Stimulated activated CD8-positive, alpha-beta memory T cell treated with anti-CD3 and anti-CD28 coated beads, Interleukin-2, amount 100 ng/mL, for 1 hour (primary cell): ENCODE measurements at regions not wholly inside any gene's neighbourhood (a gene's known extent, or its start where the extent isn't known, plus 50 kb on each side); places are given as distances from the start of the nearest gene placed in this dataset.

Experiments
- DNase-seq, 2 donors: peaks; one replicate each; pipeline ENCODE4 v3.0.0-alpha.2; 2020; ENCODE audit warnings: low read depth in 2 of 2

GRCh38 chr2:120606280-120606679 is 129.4 kb upstream of the GLI2 start:
- DNase-seq = no peak

GRCh38 chr2:120606931-120607330 is 128.7 kb upstream of the GLI2 start:
- DNase-seq = no peak

GRCh38 chr2:120607506-120607905 is 128.2 kb upstream of the GLI2 start:
- DNase-seq = no peak

- DNase-seq = no peak
Measured at GRCh38 chr2:120607996-120608395, 127.7 kb upstream of the GLI2 start.

DNA sequence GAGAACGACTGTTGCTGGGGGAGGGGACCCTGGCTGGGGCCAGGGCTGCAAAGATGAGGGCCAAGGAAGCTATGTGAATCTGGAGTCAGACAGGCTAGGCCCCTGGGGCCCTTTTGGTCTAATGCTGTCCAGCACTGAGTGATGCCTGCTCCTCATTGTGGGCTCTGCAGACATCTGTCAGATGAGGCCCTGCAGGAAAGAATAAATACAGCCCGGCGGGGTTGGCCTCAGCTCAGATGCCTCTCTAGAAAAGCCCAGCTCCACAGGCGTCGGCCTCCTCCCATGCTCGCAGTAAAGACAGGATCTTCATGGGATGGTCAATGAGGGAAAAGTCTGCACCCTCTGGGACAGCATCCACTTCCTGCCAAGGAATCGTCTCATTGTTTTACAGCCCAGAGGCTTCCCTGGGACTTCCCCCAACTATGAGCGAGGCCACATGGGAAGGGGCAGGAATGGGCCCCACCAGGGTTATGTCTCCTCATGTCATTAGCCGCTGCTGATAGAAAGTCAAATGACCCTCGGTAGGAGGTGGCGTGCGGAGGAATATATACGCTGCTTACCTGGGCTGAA is 125.8 kb upstream of the GLI2 start:
- DNase-seq = no peak

GRCh38 chr2:120611016-120611415 is 124.7 kb upstream of the GLI2 start:
- no peak for DNase-seq

GRCh38 chr2:120611961-120612360 is 123.7 kb upstream of the GLI2 start:
- DNase-seq = no peak

- no peak for DNase-seq
Measured at GRCh38 chr2:120612471-120612870, 123.2 kb upstream of the GLI2 start.

DNA sequence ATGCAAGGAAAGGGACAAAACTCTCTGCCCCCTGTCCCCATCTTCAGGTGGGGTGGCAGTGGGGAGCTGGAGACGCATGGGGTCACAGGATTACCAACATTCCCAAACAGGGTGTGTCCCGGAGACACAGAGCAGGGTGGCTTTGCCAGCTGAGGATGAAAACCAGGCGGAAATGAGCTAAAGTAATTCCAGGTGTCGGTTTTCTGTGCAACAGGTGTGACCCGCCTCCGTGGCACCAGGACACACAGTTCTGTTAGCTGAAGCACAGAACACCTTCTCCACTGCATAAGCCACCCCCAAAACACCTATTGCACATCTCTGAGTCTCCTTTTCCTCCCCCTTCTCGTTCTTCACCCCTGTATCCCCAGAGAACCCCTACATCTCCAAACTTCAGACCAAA is 122.7 kb upstream of the GLI2 start:
- no peak for DNase-seq

- DNase-seq = no peak
Measured at GRCh38 chr2:120613742-120614571, 121.7 kb upstream of the GLI2 start.

DNA sequence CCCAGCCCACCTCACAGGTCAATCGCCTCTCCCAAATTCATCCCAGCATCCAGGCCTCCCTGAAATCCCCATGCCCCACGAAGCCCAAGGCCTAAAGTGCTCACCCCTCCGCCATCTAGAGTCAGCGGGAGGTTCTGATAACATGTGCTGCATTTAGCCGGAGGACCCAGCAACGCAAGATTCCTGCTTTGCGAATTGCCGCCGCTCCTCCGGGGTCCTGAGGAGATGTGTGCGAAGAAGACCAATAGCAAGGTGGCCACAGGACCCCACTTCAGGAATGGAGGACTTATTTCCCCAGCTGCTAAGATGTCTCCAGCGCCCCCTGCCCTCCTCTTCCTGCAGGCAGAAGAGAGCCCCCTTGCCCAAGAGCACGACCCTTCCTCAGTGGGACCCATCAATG is 120.8 kb upstream of the GLI2 start:
- DNase-seq = no peak

- no peak for DNase-seq
Measured at GRCh38 chr2:120616261-120616660, 119.4 kb upstream of the GLI2 start.

- no peak for DNase-seq
Measured at GRCh38 chr2:120617055-120617454, 118.6 kb upstream of the GLI2 start.

DNA sequence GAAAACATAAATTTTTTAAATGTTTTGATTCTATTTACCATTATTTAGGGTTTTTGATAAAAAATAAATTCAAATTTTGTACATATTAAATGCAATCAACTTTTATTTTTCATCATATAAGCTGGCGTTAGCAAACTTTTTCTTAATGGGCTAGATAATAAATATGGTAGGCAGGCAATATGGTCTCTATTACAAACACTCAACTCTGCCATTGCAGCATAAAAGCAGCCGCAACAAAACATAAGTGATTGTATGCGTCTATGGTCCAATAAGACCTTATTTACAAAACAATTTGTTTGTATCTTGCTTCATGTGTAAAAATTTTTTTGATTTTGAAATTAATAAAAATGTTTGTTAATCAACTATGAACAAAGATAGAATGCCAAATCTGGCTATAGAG is 116.8 kb upstream of the GLI2 start:
- DNase-seq = no peak

GRCh38 chr2:120619579-120619978 is 116.1 kb upstream of the GLI2 start:
- no peak for DNase-seq

DNA sequence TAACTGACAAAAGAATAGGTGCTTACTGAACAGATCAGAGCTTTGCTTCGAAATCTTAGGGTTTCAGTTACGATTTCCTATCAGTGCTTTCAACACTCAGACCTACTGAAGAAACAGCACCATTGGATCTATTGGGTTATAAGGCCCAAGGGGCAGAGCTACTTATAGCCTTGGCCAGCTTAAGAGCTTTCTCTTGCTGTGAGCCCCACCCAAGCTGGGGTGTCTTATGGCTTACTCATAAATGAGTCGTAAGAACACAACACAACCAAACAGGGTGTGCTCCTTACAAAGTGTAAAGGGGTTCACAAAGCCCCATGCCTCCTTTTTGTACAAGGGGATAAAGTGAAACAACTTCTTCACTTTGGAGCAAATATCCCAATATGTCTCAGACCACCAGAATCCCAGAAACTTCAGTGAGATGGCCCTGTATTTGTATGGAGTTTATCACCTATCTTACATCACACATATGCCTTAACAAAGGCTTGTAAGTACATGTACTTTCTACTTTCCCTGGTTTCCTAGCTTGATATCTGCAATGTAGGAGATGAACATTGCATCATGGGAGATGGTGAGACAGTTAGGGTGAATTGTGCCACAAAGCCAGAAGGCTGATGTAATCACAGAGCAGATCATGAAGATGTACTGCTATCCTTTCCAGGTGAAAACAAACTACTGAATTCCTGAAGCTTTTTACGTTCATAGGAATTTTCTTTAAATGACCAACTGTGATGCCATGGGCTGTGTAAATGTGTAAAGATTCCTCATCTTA is 115.5 kb upstream of the GLI2 start:
- DNase-seq = no peak

DNA sequence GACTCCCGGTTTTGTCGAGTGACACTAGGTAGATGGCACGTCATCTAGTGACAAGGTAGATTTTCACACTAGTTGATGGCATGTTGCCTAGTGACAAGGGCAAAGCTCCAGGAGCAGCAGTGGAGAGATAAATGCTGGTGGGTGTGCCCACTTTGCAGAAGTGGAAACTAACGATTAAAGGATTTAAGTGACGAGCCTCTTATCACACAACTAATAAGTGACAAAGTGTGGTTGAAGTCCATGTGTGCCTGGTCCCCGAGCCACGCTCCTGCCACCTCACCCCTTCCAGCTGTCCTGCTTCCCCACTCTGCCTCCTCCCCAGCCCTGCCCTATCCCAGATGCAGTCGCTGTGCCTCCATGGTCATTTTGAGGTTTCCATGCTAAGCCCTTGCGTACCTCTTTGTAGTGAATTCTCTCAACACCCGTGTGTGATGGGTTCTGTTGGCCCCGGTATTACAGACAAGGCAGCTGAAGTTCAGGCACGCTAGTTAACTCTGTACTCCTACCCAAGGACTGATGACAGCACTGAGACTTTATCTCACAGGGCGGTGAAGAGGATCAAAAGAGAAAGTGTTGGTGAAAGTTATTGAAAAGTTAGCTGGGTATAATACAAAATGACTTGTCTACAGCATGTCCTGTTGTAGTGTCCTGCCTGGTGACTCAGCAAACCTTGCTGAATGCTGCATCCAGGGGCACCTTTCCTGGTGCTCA is 113.4 kb upstream of the GLI2 start:
- DNase-seq = no peak

DNA sequence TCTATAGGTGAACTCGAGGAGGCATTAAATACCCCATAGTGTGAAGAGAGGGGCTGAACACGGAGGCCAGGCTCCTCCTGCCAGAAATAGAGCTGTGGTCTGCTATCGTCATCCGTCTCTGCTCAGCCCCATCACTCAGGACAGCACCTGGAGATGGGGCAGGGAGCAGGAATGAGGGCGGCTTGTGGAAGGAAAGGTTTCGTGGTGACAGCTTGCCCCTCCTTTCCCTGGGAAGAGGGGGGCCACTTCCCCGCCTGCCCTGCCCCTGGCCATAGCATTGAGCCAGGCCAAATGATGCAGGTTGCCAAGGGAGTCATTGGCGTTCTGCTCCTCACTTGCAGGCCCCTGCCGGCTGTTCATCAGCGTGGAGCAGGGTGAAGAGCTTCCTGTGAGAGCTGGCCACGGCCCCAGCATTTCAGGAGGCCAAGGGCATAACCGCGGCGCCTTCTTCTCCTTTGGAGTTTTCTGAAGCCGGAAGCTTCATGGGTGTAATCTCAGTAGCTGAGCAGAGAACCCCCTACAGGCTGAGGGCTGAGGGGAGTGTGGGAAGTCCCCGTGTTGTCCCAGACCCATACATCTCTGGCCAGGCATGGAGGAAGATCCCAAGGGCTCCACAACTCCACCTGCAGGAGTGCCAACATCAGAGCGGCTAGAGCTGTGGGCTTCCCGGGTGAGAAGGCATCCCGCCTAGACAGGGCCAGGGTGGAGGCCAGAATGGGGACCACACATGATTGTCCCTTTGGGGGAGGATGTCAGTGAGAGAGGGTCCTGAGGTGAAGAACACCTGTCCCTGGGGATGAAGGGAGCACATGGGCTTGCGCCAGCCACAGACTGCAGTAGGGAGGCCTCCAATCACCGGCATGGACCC is 112.5 kb upstream of the GLI2 start:
- no peak for DNase-seq

DNA sequence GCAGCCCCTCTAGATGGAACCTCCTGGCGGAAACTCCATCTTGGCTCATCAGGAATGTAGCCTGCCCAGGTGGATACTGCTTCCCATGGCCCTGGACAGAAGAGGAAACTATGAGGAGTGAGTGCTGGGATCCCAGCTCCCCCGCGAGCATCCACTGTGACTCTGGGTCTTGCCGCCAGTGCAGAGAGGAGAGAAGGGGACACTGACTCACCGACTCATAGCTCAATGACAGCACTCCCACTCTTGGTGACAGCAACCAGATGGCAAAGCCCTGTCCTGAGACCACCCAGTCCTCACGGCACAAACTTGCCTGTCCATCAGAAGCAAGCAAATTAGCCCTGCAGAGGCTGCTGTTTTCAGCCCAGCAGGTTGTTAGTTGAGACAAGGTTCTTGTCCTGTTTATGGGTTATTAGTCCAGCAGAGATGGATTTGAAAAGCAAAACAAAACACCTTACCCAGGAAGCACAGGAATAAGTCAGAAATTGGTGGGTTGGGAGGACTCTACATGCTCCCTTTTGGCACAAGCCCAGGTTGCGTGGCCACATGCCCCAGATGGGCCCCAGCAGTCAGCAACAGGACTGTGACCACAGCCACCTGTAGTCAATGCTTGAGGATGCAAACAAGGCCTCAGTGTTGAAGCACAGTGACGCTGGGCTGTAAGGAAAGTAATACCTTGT is 111.5 kb upstream of the GLI2 start:
- DNase-seq = no peak

GRCh38 chr2:120624738-120625446 is 110.8 kb upstream of the GLI2 start:
- DNase-seq = no peak
